ENCODE measurements at regions not wholly inside any gene's neighbourhood (a gene's known extent, or its start where the extent isn't known, plus 50 kb on each side); places are given as distances from the start of the nearest gene placed in this dataset.

GRCh38 chr5:172565455-172565854, 75.6 kb upstream of the NEURL1B start:
- Histone ChIP-seq H2BK15ac (ENCODE audit: low read length) (no peak overlapping the region), H3K14ac (ENCODE audit: insufficient read length) (no peak overlapping the region), H3K27ac (ENCODE audit: low read depth, low read length) (no peak overlapping the region), H4K20me1 (replicated peaks in 1 of 2; ENCODE audit: control insufficient read depth in 1 of 2, insufficient read depth in 2 of 2, low read length in 2 of 2) (no peaks in the 10 kb centered on the region), H2BK12ac (ENCODE audit: low read depth, low read length) (no peak overlapping the region), H3K9ac (replicated peaks in 1 of 4; ENCODE audit: extremely low read depth in 1 of 4, low read depth in 3 of 4, low read length in 3 of 4) (no peak overlapping the region), H3K18ac (ENCODE audit: extremely low read depth, low read length) (no peak overlapping the region), H2BK5ac (ENCODE audit: low read depth, low read length) (no peak overlapping the region), H4K91ac (replicated peaks; ENCODE audit: insufficient read length, low read length) (no peak overlapping the region), H3K27me3 (replicated peaks in 1 of 4; ENCODE audit: control insufficient read depth in 3 of 4, extremely low read depth in 1 of 4, insufficient read depth in 3 of 4, low read length in 3 of 4) (no peaks in the 10 kb centered on the region; a peak in 2 of 7 replicates), H4K8ac (ENCODE audit: extremely low read depth, insufficient read depth, low read length) (no peak overlapping the region; the same call in 1 of the 2 replicates), H3K4ac (replicated peaks; ENCODE audit: insufficient read length, low read depth, low read length) (no peak overlapping the region), H3K4me2 (ENCODE audit: insufficient read depth in 1 of 2, low read depth in 2 of 2, low read length in 2 of 2) (no peak overlapping the region), H3K79me2 (ENCODE audit: control insufficient read depth in 1 of 2, insufficient read depth in 2 of 2, low read length in 2 of 2) (no peaks in the 10 kb centered on the region), H2AK5ac (ENCODE audit: low read depth, low read length) (no peak overlapping the region), H3K56ac (replicated peaks; ENCODE audit: insufficient read length, low read depth, low read length) (no peak overlapping the region), H3K23me2 (ENCODE audit: low read depth, low read length) (peaks cover 2% of the 10 kb centered on the region; the same call in 1 of the 2 replicates), H3K79me1 (ENCODE audit: low read depth, low read length) (no peaks in the 10 kb centered on the region), H3K9me3 (ENCODE audit: insufficient read depth in 2 of 2, low read depth in 1 of 2, low read length in 1 of 2) (no peaks in the 10 kb centered on the region), H2BK20ac (ENCODE audit: low read length) (no peak overlapping the region), H4K5ac (ENCODE audit: insufficient read length, low read depth, low read length) (no peak overlapping the region), H3K4me1 (replicated peaks in 1 of 4; ENCODE audit: control insufficient read depth in 3 of 4, insufficient read depth in 4 of 4, low read length in 3 of 4) (peaks cover 4 to 10% (median 7%) of the 10 kb centered on the region in 4 experiments), H3K23ac (ENCODE audit: insufficient read length) (no peak overlapping the region), H3K4me3 (ENCODE audit: extremely low read depth in 1 of 4, insufficient read depth in 2 of 4, low read depth in 3 of 4, low read length in 4 of 4) (no peak overlapping the region), H2BK120ac (replicated peaks; ENCODE audit: low read depth, low read length) (no peak overlapping the region), H3K36me3 (ENCODE audit: control insufficient read depth in 2 of 4, insufficient read depth in 4 of 4, low read length in 3 of 4) (no peaks in the 10 kb centered on the region), H2AFZ (ENCODE audit: low read length) (no peak overlapping the region)
- POLR2A ChIA-PET (ENCODE audit: partially characterized antibody) = interaction anchor here (0.9 to 1.1 kb wide), 2 partner anchors 9 to 78 kb away, joined by 3 to 4 read pairs; no protein-coding TSS in a partner anchor
- DNase-seq (ENCODE audit: low read depth in 1 of 2, low spot score in 2 of 2) (no peak), FAIRE-seq (no peak)
- CTCF ChIA-PET (ENCODE audit: partially characterized antibody) = interaction anchor here (0.5 to 2.7 kb wide), 5 partner anchors 13 to 105 kb away, joined by 3 to 10 read pairs (median 4); no protein-coding TSS in a partner anchor
- 84% methylated on average over 8 of the region's 8 CpGs; no CpG with 5 or more reads in 1 of the 2 experiments for WGBS, 2 experiments (ENCODE audit: extremely low coverage in 1 of 2, insufficient coverage in 1 of 2, insufficient read length in 1 of 2, insufficient replicate concordance in 2 of 2, low coverage in 1 of 2, low lambda C conversion rate in 2 of 2, missing lambda C conversion rate in 1 of 2)
- TF ChIP-seq PHF8 (conservative IDR thresholded peaks at IDR 0.05; ENCODE audit: low read depth, low read length) (no peak), CREB1 (IDR thresholded peaks at IDR 0.05) (no peak), KDM1A (IDR thresholded peaks at IDR 0.05; ENCODE audit: borderline replicate concordance, low read length) (no peak), GTF2F1 (IDR thresholded peaks at IDR 0.05; ENCODE audit: borderline replicate concordance, low read depth, low read length) (no peak), ASH2L (IDR thresholded peaks at IDR 0.05; ENCODE audit: low read length) (no peak), SIX5 (IDR thresholded peaks at IDR 0.05; ENCODE audit: low read depth, low read length) (no peak), SP1 (IDR thresholded peaks at IDR 0.05; ENCODE audit: low read depth, low read length) (no peak), TBP (IDR thresholded peaks at IDR 0.05; ENCODE audit: low read depth, low read length) (no peak), GABPA (IDR thresholded peaks at IDR 0.05; ENCODE audit: borderline replicate concordance, insufficient read depth, low read length) (no peak), SP2 (IDR thresholded peaks at IDR 0.05; ENCODE audit: low read length) (no peak), NRF1 (IDR thresholded peaks at IDR 0.05; ENCODE audit: low read depth, low read length) (no peak), POU5F1 (IDR thresholded peaks at IDR 0.05; ENCODE audit: low read depth, low read length) (no peak), JUND (IDR thresholded peaks at IDR 0.05; ENCODE audit: low read length) (no peak), RXRA (IDR thresholded peaks at IDR 0.05; ENCODE audit: insufficient read depth, low read depth, low read length) (no peak)
- TF ChIP-seq, protein P1, sequence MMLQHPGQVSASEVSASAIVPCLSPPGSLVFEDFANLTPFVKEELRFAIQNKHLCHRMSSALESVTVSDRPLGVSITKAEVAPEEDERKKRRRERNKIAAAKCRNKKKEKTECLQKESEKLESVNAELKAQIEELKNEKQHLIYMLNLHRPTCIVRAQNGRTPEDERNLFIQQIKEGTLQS (IDR thresholded peaks at IDR 0.05; ENCODE audit: insufficient read depth, low read depth, low read length) = no peak

Data from H1 (cell line).